ENCODE measurements at regions not wholly inside any gene's neighbourhood (a gene's known extent, or its start where the extent isn't known, plus 50 kb on each side); places are given as distances from the start of the nearest gene placed in this dataset.
"Not testable (repeated sequence)": the region's sequence is repeated elsewhere in the genome, so short reads cannot be mapped to it uniquely, and the experiment has no call there.

DNA sequence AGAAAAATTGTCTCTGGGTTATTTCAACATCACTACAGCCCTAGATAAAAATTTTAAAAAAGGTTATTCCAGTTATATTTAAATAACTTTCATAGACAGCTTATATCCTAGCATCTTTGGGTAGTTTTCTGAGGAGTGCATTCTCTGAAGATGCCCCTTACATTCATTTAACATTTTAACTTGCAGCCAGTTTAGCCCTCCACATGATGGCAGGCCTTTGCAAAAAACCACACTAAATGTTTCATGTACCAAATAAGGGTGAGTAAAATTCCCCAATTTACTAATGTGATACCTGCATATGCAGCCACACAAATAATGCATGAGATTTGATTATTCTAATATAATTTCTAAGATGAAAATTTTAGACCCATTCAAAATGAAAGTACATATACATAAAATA is 108.4 kb upstream of the ZWINT start:
- no peak for DNase-seq (ENCODE audit: low read depth)

DNA sequence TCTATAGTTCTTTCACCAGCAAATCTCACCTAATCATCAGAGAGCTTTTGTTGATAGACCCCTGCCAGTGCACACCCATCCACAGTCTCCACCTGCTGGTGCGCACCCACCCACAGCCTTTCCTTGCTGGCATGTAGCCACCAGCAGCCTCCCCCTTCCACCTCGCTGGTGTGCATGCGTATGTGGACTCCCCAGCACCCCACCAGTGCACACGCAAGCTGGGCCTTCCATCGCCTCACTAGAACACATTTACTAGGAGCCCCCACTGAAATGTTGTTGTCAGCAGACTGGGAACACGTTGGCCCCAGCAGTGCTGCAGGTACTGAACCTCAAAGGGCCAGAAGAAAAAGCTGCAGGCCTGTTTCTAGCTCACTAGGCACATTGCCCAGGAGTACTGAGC is 104.9 kb upstream of the ZWINT start:
- no peak for DNase-seq (ENCODE audit: low read depth)

DNA sequence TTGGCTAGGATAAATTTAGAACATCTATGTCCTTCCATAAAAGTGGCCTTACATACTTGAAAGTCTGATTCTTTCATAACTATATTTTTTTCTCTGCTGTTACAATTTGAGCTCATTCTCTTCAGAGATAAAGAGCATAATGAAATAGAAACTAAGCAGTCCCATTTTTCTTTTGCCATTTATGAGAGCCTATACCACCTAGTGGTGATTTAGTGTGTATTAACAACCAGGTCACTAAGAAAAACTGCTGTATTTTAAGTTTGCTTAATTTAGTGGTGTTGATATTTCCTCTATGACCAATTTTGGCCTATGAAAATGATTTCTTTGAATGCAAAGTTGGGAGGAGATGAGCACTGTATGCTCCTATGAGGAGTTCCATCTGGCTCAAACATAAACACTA is 88.7 kb upstream of the ZWINT start:
- DNase-seq (ENCODE audit: low read depth), result peak; percentile 5

DNA sequence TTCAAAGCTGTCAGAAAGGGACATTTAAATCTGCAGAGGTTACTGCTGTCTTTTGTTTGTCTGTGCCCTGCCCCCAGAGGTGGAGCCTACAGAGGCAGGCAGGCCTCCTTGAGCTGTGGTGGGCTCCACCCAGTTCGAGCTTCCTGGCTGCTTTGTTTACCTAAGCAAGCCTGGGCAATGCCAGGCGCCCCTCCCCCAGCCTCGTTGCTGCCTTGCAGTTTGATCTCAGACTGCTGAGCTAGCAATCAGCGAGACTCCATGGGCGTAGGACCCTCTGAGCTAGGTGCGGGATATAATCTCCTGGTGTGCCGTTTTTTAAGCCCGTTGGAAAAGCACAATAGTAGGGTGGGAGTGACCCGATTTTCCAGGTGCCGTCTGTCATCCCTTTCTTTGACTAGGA is 86.6 kb upstream of the ZWINT start:
- DNase-seq (ENCODE audit: low read depth), result not testable (repeated sequence)

- not testable (repeated sequence) for DNase-seq (ENCODE audit: low read depth)
Measured at GRCh38 chr10:56441337-56441736, 80.3 kb upstream of the ZWINT start.
